HAP-1 (cell line): ENCODE measurements at regions not wholly inside any gene's neighbourhood (a gene's known extent, or its start where the extent isn't known, plus 50 kb on each side); places are given as distances from the start of the nearest gene placed in this dataset.

Source experiments
- DNase-seq, 2 experiments: peaks; one replicate each; pipeline ENCODE4 v3.0.0-alpha.2; 2016 to 2020; ENCODE audit warnings: low spot score in 2 of 2
- H3K27me3 ChIP-seq: fragments of 250-450 bp; sonication (Bioruptor Pico); 2 replicates; pipeline ENCODE4 v1.5.1; 2020; ENCODE audit warnings: low read depth, mild to moderate bottlenecking, moderate library complexity
- H3K36me3 ChIP-seq: fragments of 250-450 bp; sonication (Bioruptor Pico); replicated peaks from 2 replicates; pipeline ENCODE4 v1.5.1; 2020; ENCODE audit warnings: mild to moderate bottlenecking
- H3K4me1 ChIP-seq: fragments of 250-450 bp; sonication (Bioruptor Pico); 2 replicates; pipeline ENCODE4 v1.5.1; 2020; ENCODE audit warnings: mild to moderate bottlenecking
- H3K4me3 ChIP-seq: fragments of 250-450 bp; sonication (Bioruptor Pico); 2 replicates; pipeline ENCODE4 v1.5.1; 2020; ENCODE audit warnings: mild to moderate bottlenecking, moderate library complexity
- H3K9me3 ChIP-seq: fragments of 250-450 bp; sonication (Bioruptor Pico); 2 replicates; pipeline ENCODE4 v1.5.1; 2020; ENCODE audit warnings: mild to moderate bottlenecking, moderate library complexity
- in situ Hi-C: fragments of 300-500 bp; cut with MboI; formaldehyde crosslinking; loops from 3 replicates; pipeline ENCODE4 v1.14.3; 2020; ENCODE audit warnings: low sequenced_read_pairs, inconsistent platforms, mixed read lengths

DNA sequence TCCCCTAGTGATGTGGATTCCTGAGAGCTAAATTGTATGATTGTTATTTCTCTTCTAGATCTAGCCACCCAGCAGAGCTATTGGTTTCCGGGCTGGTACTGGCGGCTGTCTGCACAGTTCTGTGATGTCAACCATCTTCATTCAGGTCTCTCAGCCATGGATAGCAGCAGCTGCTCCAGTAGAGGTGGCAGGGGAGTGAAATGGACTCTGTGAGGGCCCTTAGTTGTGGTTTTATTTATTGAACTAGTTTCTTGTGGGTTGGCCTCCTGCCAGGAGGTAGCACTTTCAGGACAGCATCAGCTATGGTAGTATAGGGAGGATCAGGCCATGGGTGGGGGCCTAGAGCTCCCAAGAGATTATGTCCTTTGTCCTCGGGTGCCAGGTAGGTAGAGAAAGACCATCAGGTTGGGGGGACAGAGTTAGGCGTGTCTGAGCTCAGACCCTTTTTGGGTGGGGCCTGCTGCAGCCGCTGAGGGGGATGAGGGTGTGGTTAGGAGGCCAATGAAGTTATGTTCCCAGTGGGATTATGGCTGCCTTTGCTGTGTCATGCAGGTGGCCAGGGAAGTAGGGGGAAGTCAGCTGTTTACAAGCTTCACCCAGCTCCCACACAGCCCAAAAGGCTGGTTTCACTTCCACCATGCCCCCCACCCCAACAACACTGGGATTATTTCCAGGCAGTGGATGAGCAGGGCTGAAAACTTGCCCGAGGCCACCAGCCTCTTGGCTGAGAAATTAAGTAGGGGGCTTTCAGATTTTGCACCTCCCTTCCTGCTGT lies 55.1 kb upstream of the RGS4 start:
- H3K27me3 ChIP-seq, result no peaks in the 10 kb centered on the region
- no peaks in the 10 kb centered on the region for H3K4me1 ChIP-seq
- H3K36me3 ChIP-seq, result no peaks in the 10 kb centered on the region
- in situ Hi-C loops, result no loop called here
- no peak overlapping the region for H3K4me3 ChIP-seq
- H3K9me3 ChIP-seq, result no peaks in the 10 kb centered on the region
- no peak for DNase-seq

DNA sequence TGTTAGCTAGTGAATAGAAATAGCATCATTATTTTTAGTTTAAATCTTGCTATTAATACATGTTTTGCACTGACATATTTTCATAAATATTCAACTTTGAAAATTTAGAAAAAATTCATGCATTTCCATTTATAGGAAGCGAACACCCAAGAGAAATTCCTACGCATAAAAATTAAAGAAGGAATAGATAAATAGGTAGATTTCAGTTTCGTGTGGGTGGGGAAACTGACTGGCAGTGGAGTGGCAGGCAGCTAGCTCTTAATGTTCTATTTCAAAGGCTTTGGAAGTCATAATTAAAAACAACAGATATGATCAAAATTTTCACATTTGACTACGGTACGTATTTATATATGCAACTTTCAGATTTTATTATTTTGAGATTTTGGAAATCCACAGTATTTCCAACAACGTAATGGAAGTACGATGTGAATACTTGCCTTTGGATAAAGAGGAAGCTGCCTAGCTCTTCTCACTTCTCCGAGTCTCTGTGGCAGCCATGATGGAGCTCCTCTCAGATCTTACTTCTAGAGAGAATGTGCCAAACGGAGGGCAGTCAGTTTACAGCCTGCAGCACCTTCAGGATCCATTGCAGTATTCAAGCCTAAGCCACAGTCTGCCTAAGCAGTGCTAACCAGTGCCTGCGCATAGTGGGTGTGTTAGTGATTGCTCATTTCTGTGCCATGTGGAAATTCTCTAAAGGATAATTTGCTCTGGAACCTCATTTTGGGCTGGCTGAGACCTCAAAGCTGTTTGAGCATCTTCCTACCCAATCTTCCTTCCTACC lies 62.9 kb upstream of the RGS4 start:
- no peak for DNase-seq
- no peaks in the 10 kb centered on the region for H3K36me3 ChIP-seq
- H3K9me3 ChIP-seq, result no peaks in the 10 kb centered on the region
- no peaks in the 10 kb centered on the region for H3K27me3 ChIP-seq
- no peaks in the 10 kb centered on the region for H3K4me1 ChIP-seq
- H3K4me3 ChIP-seq, result no peak overlapping the region
- in situ Hi-C loops, result no loop called here

GRCh38 chr1:162997499-162998285 lies 71.5 kb upstream of the RGS4 start:
- Histone ChIP-seq H3K4me3 (no peak overlapping the region), H3K36me3 (no peaks in the 10 kb centered on the region), H3K27me3 (no peaks in the 10 kb centered on the region), H3K9me3 (no peaks in the 10 kb centered on the region), H3K4me1 (no peaks in the 10 kb centered on the region)
- no peak for DNase-seq
- in situ Hi-C loops, result no loop called here

DNA sequence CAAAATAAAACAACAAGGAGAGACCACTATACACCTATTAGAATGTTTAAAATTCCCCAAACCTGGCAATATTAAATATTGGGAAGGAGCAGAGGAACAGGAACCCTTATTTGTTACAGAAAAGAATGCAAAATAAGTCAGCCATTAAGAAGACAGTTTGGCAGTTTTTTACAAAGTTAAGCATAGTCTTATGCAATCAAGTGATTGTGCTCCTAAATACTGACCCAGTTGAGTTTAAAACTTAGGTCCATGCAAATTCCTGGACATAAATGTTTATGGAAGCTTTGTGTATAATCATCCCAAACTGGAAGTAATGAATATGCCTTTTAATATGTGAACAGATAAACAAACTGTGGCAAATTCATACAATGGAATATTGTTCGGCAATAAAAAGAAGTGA lies 72.9 kb upstream of the RGS4 start:
- in situ Hi-C loops, result no loop called here
- no peaks in the 10 kb centered on the region for H3K27me3 ChIP-seq
- no peaks in the 10 kb centered on the region for H3K36me3 ChIP-seq
- DNase-seq, result no peak
- H3K9me3 ChIP-seq, result no peaks in the 10 kb centered on the region
- H3K4me1 ChIP-seq, result no peaks in the 10 kb centered on the region
- H3K4me3 ChIP-seq, result no peak overlapping the region

DNA sequence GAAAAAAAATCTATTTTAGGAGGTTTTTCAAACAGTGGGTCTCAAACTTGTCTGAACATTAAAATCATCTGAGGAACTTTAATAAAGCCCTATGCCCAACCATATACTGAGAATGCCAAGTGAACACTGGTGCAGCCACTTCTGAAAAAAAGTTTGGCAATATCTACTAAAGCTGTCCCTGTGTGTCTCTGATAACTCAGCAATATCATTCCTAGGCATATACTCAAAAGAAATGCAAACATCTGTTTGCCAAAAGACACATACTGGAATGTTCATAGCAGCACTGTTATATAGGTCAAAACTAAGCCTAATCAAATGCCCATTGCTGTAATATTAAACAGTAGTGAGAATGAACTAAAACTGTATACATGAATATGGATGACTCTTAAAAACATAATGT lies 74.2 kb upstream of the RGS4 start:
- no peaks in the 10 kb centered on the region for H3K27me3 ChIP-seq
- DNase-seq, result no peak
- H3K4me1 ChIP-seq, result no peaks in the 10 kb centered on the region
- in situ Hi-C loops, result no loop called here
- H3K36me3 ChIP-seq, result no peaks in the 10 kb centered on the region
- H3K4me3 ChIP-seq, result no peak overlapping the region
- H3K9me3 ChIP-seq, result no peaks in the 10 kb centered on the region

- Histone ChIP-seq H3K9me3 (no peaks in the 10 kb centered on the region), H3K4me1 (no peaks in the 10 kb centered on the region), H3K36me3 (no peaks in the 10 kb centered on the region), H3K27me3 (no peaks in the 10 kb centered on the region), H3K4me3 (no peak overlapping the region)
- DNase-seq, result no peak
- in situ Hi-C loops, result no loop called here
These were observed 75.3 kb upstream of the RGS4 start for GRCh38 chr1:162993846-162994245.

GRCh38 chr1:162992945-162993344 lies 76.2 kb upstream of the RGS4 start:
- no peak for DNase-seq
- Histone ChIP-seq H3K27me3 (no peaks in the 10 kb centered on the region; the same call in 1 of the 2 replicates), H3K9me3 (no peaks in the 10 kb centered on the region), H3K4me3 (no peak overlapping the region), H3K36me3 (no peaks in the 10 kb centered on the region), H3K4me1 (no peaks in the 10 kb centered on the region)
- in situ Hi-C loops, result no loop called here

DNA sequence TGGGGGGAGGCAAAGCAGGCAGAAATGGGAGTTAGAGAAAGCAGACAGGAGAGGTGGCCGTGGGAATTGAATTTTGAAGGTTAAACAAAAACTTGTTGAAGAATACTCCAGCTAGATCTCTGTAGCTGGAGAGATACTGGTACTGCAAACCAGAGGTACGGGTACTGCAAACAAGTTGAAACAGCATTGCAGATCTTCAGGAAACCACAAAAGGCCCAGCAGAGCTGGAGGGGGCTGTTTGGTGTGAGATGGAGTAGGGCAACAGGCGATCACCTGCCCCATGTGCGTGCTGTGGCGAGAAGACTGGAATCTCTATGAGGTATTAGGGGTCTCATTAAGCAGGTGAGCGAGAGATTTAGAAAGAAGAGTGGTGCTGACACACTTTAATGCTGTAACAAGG lies 77.7 kb upstream of the RGS4 start:
- in situ Hi-C loops, result no loop called here
- Histone ChIP-seq H3K4me3 (no peak overlapping the region), H3K4me1 (no peaks in the 10 kb centered on the region), H3K9me3 (no peaks in the 10 kb centered on the region), H3K36me3 (no peaks in the 10 kb centered on the region), H3K27me3 (no peaks in the 10 kb centered on the region; the same call in 1 of the 2 replicates)
- no peak for DNase-seq

DNA sequence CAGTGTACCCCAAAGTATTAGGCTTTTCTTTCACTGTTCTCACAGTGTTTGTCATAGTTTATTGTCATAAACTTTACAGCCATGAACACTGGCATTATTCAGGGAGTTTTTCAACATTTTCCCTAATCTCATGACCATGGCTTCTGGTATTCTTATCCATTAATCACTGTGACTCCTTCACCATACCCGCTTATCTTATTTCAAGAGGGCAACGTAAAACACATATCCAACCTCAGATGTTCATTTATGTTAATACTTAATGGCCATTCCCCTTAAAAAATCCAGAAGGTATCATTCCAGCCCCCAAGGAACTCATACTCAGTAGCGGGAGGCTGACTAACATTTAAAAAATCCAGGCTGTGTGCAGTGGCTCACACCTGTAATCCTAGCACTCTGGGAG lies 78.5 kb upstream of the RGS4 start:
- Histone ChIP-seq H3K4me3 (no peak overlapping the region), H3K4me1 (no peaks in the 10 kb centered on the region), H3K9me3 (no peaks in the 10 kb centered on the region), H3K36me3 (no peaks in the 10 kb centered on the region), H3K27me3 (no peaks in the 10 kb centered on the region; the same call in 1 of the 2 replicates)
- DNase-seq, result no peak
- in situ Hi-C loops, result no loop called here

GRCh38 chr1:162988869-162989268 lies 80.3 kb upstream of the RGS4 start:
- no peak overlapping the region for H3K4me3 ChIP-seq
- H3K36me3 ChIP-seq, result no peaks in the 10 kb centered on the region
- no peak for DNase-seq
- no peaks in the 10 kb centered on the region for H3K4me1 ChIP-seq
- H3K9me3 ChIP-seq, result no peaks in the 10 kb centered on the region
- in situ Hi-C loops, result no loop called here
- H3K27me3 ChIP-seq, result no peaks in the 10 kb centered on the region; the same call in 1 of the 2 replicates

DNA sequence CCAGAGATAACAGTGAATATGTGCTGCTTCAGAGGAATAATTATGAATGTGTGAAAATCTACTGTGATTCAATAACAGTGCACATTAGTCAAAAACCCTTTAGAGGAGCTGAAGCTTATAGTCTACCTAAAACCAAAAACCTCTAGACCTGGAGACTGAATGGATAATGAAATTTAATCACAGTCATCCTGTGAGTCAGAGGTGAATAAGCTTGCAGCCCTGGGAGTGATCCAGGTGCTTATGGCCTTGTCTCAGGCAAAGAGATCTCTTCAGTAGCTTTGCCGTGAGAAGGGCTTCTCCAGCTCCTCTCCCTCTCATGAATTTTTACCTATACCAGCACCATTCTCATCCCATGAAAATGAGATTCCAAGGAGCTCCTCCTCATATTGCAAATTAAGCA lies 81.3 kb upstream of the RGS4 start:
- in situ Hi-C loops, result no loop called here
- DNase-seq, result no peak
- H3K36me3 ChIP-seq, result no peaks in the 10 kb centered on the region

GRCh38 chr1:162985816-162986435 lies 83.2 kb upstream of the RGS4 start:
- in situ Hi-C loops, result no loop called here
- no peak overlapping the region for H3K4me3 ChIP-seq
- no peak for DNase-seq
- no peaks in the 10 kb centered on the region; the same call in 1 of the 2 replicates for H3K27me3 ChIP-seq
- no peaks in the 10 kb centered on the region for H3K4me1 ChIP-seq
- no peaks in the 10 kb centered on the region for H3K9me3 ChIP-seq
- no peaks in the 10 kb centered on the region for H3K36me3 ChIP-seq

More for the DNA sequence above, 81.3 kb upstream of the RGS4 start:
- Histone ChIP-seq H3K27me3 (no peaks in the 10 kb centered on the region; the same call in 1 of the 2 replicates), H3K4me3 (no peak overlapping the region), H3K4me1 (no peaks in the 10 kb centered on the region), H3K9me3 (no peaks in the 10 kb centered on the region)

GRCh38 chr1:162984699-162985098 lies 84.5 kb upstream of the RGS4 start:
- DNase-seq, result no peak
- H3K9me3 ChIP-seq, result no peaks in the 10 kb centered on the region
- in situ Hi-C loops, result no loop called here
- H3K4me1 ChIP-seq, result no peaks in the 10 kb centered on the region
- no peaks in the 10 kb centered on the region for H3K36me3 ChIP-seq
- no peak overlapping the region for H3K4me3 ChIP-seq
- no peaks in the 10 kb centered on the region; the same call in 1 of the 2 replicates for H3K27me3 ChIP-seq
